Left colon (tissue), 2 donors: ENCODE measurements at regions not wholly inside any gene's neighbourhood (a gene's known extent, or its start where the extent isn't known, plus 50 kb on each side); places are given as distances from the start of the nearest gene placed in this dataset.
A peak's percentile ranks its signal among the peaks of the same experiment; 100 is the strongest.

ENCODE experiments used
- ATAC-seq: fragments of 200-7000 bp; cut with Tn5 transposase; one replicate; pipeline ENCODE4 v1.9.1; 2020; ENCODE audit warnings: mild to moderate bottlenecking, moderate library complexity
- DNase-seq, 2 donors: peaks; one replicate each; pipeline ENCODE4 v3.0.0-alpha.2; 2020
- intact Hi-C, 2 donors: fragments of 100-400 bp; cut with DNase I in 1 of 2; cut with micrococcal nuclease in 1 of 2; formaldehyde crosslinking; loops; one replicate each; pipeline versions ENCODE4 v1.11.2 to v1.14.0; 2022; cut with DNase I, micrococcal nuclease
- donor health status: DM: no; HTN: no; CAD: no.
- donor health status: DM: yes; HTN: yes; CAD: no.

DNA sequence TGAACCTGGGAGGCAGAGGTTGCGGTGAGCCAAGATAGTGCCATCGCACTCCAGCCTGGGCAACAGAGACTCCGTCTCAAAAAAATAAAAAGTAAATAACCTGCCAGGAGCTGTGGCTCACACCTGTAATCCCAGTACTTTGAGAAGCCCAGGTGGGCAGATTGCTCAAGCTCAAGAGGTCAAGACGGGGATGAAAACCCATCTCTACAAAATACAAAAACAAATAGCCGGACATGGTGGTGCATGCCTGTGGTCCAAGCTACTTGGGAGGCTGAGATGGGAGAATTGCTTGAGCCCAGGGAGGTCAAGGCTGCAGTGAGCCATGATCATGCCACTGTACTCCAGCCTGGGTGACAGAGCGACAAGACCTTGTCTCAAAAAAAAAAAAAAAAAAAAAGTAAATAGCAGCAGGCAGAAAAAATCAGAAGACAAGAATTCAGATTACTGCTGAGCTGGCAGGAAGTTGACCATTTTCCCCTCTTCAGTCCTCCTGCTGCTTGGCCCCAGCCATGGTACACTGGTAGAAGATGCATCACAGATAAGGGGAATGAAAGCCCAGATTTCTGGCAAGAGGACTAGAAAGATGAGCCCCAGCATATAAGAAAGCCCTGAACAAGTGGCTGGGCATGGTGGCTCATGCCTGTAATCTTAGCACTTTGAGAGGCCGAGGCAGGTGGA, 97.6 kb downstream of the TOMM20 start:
- ATAC-seq, result no peak
- intact Hi-C loops, result no loop called here
- DNase-seq, result peak in 1 of 2 donors; percentile 4

DNA sequence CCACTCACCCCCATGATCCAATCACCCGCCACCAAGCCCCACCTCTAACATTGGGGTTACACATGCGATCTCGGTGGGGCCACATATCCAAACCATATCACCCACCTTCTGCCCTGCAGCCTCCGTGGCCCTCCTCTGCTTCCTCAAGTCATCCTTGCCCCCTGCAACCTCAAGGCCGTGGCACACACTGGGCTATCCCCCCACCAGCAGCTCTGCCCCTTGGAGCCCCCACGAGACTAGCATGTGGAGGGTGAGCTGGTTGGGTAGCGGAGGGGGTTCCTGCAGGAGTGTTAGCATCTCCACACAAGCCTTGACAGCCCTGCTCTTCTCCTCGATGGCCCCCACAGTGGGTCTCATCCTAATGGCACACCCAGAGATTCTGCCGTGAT, 100.8 kb downstream of the TOMM20 start:
- intact Hi-C loops, result no loop called here
- DNase-seq (peak in 1 of 2 donors; percentile 18), ATAC-seq (no peak)

DNA sequence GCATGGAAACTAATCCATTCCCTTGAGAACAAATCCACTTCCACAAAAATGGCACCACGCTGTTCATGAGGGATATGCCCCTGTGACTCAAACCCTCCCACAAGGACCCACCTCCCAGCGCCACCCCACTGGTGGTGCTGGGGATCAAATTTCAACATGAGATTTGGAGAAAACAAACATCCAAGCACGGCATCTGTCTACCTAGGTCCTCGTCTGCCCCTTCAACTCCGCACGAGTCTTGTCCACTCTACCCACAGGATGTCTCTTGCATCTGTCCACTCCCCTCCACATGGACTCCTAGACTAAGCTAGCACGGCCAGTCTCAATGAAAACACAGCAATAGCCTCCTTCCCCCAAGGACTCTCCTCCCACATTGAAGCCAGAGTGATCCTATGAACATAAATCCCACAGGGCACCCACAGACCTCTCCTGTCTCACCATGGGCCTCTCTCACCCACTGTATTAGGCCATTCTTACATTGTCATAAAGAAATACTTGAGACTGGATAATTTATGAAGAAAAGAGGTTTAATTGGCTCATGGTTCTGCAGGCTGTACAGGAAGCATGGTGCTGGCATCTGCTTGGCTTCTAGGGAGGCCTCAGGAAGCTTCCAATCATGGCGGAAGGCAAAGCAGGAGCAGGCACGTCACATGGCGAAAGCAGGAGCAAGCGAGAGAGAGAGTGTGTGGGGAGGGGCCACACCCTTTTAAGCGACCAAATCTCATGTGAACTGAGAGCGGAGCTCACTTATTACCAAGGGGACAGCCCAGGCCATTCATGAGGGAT, 101.4 kb downstream of the TOMM20 start:
- intact Hi-C loops, result no loop called here
- DNase-seq (peak in 1 of 2 donors; percentile 12), ATAC-seq (no peak)

DNA sequence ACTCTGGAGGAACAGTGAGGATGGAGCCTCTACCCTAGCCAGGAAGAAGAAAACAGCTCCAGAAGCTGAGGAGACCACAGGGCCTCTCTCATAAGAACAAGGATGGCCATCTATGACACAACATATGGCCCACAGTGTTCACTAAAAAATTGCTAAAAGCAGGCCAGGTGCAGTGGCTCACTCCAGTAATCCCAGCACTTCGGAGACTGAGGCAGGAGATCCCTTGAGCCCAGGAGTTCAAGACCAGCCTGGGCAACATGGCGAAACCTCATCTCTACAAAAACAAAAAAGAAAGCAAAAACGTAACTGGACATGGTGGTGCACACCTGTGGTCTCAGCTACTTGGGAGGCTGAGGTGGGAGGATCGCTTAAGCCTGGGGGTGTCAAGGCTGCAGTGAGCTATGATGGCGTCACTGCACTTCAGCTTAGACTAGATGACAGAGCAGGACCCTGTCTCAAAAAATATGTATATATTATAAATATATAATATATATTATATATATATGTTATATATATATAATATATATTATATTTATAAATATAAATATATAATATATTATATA, 103.1 kb downstream of the TOMM20 start:
- peak in 1 of 2 donors; percentile 17 for DNase-seq
- ATAC-seq, result no peak
- intact Hi-C loops, result no loop called here

DNA sequence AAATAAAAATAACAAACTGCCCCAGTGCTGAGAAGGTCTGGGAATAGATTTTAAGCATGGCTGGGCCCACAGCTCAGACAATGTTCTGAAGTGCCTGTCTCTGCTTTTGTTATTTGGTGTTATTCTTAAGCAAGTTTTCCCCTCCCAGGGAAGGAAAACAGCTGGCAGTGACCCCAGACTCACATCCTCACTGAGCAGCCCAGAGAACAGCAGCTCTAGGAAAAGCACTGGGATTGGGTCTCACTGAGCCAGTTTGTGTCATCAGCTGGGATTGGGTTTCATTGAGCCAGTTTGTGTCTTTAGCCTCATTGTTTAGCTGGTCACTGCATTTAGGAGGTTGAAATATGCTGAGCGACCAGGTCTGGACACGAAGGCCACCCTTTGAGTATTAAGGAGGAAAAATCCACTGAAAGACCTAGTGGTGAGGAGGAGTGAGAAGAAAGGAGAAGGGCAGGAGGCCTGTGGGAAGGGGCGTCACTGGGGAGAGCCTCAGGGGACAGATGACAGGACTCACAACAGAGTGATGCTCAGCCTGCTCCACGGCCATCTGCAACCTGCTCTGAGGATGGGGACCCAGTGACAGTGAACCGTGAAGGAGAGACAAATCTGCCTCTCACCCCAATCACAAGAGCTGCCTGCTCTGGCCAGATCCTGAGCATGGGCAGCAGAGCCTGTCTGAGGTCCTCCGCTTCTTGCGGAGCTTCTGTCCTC, 103.8 kb downstream of the TOMM20 start:
- DNase-seq, result peak in 1 of 2 donors; percentile 16
- no peak for ATAC-seq
- intact Hi-C loops, result no loop called here

DNA sequence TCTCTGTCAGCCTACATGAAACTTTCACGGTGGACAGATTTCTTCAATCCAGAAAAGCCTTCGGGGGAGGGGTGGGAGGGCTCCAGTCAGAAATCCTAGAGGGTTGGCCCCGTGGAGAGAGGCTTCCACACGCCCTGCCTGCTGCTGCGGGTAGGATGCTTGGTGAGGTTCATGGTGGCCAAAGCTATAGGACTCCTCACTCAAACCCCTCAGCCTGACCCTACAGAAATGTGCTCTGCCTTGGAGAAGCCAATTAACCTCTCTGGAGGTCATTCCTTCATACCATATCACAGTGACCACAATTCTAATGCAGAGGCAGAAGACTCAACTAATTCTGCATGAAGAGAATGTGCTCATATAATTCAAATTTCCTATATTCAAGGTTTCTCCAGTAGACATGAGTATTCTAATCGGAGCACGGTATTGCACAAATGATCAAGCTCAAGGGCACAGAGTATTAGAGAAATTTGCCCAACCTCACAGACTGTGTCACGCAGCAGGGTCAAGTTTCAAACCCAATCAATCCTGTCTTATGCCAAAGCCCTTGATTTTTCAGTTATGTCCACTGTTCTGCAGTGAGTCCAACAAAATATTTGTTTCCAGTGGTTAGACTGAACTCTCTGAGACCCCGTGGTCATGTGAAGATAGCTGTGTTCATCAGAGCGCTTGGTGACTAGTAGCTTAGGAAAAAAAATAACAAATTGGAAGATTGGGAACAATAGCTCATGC, 104.8 kb downstream of the TOMM20 start:
- DNase-seq, result no peak
- intact Hi-C loops, result no loop called here

DNA sequence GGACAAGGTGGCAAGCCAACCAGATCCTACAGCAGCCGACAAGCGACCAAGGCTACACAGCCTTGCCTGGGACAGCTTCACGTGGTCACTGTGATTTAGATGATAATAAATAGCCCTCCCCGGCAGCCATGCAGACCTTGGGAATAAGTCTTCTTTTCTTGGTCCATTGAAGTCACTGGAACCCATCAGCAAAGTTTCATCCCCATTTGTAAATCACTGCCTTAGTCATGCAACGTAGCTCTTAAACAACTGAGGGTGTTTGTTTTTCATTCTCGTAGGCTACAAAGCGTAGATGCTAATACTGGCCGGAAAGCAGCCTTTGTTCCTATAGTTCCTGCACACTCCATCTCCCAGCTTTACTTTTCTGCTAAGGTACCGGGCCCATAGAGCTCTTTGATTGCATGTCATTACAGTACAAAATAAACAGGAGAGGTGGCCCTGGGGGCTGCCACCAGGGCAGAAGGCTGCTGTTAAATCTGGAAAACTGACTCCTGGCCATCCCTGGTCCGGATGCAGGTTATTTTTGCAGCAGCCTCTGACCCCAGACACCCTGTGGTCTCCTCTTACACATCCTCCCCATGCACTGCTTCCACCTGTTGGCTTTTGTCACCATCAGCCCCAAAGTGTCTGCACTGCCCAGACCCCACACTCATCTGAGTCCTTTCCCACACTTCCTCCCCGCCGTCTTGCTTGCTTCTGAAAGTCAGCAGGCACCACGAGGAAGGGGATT, 105.5 kb downstream of the TOMM20 start:
- intact Hi-C loops, result no loop called here
- DNase-seq (no peak), ATAC-seq (no peak)

More for the DNA sequence above, 104.8 kb downstream of the TOMM20 start:
- ATAC-seq, result no peak

DNA sequence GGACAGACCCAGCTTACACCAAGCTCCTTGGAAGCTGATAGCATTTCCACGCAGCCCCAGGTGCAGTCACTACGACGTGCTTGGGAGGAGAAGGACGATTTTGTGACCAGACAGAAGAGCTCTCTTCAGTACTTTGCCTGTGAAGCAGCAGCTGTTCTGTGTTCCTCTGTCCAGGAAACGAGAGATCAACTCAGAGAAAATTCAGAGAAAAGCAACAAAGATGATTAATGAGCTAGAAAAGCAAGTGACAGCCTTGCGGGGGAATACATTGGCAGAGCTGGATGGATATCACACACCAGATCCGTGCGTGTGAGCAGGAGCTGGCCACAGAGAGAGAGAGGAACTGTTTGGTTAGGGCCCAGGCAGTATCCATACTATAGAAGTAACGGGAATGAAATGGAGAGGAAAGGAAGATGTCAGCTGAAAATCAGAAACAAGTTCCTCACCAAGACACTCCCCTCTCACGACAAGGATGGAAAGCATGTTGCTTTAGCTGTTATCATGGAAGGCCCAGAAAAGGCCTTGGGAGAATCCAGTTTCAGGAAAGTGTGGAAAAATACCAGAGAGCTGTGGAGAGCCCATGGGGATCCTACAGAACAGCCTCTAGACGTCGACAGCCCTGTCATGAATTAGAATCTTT, 106.2 kb downstream of the TOMM20 start:
- peak; percentile 36 for ATAC-seq
- intact Hi-C loops, result no loop called here
- DNase-seq, result no peak

DNA sequence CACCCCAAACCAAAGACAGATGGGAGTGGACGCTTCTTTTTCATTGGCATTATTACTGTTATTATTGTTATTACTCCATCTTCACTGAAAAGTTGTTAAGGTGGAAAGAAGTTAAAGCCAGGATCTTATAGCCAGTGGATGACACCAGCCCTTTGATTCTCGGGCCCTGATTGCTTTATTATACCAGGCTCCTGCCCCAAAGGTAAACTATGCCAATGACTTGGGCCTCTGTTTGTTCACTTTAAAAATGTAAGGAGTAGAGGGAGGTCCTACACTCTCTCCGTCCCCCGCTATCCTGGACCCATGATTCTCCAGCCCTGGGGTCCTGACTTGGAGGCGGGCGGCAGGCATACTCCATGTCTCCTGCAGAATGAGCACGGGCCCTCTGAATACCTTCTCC, 106.8 kb downstream of the TOMM20 start:
- intact Hi-C loops, result no loop called here
- DNase-seq (no peak), ATAC-seq (peak; percentile 92)

DNA sequence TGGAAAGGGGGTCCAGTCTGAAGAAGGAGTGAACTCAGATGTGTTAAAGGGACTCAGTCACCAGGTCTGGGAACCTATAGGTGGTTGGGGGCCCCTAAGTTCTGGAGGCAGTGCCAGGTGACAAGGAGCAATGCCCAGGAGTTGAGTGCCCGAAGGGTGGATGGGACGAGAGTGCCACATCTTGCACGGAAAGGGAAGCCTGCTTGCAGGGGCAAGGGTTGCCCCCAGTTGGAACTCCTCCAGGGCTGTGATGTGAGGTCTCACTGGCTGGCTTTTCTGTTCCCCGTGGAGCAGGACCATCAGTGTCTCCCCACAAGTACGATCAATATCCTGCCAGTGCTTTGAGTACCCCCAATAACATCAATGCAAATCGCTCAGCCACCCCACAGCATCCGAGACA, 107.3 kb downstream of the TOMM20 start:
- DNase-seq (no peak), ATAC-seq (no peak)
- intact Hi-C loops, result no loop called here

DNA sequence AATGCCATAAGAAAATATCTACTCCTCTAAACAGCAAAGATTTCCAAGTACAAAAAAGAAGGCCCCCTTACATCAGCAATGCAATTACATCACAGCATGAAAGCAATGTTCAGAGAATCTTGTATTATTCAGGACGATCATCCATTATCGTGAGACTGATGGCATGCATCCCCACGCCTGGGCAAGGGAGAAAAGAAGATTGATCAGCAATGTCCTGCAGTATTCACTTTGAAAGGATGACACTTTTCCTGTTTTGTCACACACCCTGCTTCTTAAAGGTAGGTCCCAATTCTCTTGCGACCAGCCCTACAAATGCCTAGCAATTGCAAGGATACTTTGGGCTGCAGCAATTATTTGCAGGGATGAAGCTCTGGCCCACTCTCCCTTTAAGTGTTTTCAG, 108.7 kb downstream of the TOMM20 start:
- DNase-seq (no peak), ATAC-seq (no peak)
- intact Hi-C loops, result no loop called here

DNA sequence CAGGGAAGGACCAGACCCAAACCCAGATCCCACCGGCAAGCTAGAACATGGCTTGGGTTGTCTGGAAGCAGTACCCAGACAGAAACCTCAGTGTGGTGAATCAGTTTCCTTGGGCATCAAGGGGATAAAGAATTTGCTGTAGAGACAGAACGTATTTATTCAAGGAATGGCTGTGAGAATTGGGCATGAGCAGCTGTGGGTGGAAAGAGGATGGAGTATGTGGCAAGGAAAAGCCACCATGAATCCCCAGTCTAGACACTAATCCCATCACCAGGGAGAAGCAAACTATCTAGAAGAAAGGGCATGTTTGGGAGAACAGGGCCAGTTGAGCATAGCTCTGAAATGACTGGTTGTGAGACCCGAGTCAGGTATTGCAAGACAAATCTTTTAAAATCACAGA, 109.2 kb downstream of the TOMM20 start:
- ATAC-seq, result no peak
- no peak for DNase-seq
- intact Hi-C loops, result no loop called here

DNA sequence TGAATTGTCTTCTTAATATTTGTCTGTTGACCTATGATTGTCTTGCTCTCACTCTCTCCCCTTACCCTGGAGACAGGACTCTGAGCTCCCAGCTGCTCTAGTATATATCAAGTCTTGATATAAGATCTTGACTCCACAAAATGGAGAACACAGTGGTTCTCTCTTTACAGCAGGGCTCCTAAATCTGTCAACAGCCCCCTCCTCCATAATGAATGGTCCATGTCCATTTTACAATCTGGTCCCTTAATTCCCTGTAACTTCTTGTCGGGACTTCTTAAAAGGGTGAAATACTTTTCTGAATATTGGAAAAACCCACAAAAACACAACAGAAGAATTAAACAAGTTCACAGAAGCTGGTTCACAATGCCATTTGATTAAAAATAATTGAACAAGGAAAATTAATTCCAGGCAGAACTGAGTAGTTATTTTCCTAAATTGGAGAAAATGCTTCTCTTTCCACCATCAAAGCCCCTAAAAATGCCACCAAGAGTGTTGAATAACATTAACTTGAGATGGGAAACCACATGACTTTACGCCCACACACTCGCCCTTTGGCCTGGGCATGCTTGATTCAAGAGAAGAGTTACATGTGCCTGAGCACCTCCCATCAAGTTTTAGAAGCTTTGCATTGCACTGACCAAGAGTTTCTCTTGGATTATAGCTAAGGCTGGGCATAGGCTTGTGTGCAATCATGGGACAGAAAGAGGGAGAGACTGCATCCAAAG, 109.8 kb downstream of the TOMM20 start:
- DNase-seq (no peak), ATAC-seq (no peak)
- intact Hi-C loops, result no loop called here

DNA sequence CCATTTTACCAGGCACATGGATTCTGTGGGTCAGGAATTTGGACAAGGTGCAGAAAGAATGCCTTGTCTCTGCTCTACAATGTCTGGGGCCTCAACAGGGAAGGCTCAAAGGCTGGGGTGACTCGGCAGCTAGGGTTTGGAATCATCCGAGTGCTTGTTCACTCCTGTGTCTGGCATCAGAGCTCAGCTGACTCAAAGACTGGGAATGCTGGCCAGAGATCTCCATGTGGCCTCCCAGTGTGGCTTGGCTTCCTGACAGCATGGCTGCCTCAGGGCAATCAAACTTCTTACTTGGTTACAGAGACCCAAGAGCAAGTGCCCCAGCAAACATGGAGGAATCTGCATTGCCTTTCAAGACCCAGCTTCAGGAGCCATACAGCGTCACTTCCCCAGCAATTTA, 110.5 kb downstream of the TOMM20 start:
- intact Hi-C loops, result no loop called here
- no peak for ATAC-seq

DNA sequence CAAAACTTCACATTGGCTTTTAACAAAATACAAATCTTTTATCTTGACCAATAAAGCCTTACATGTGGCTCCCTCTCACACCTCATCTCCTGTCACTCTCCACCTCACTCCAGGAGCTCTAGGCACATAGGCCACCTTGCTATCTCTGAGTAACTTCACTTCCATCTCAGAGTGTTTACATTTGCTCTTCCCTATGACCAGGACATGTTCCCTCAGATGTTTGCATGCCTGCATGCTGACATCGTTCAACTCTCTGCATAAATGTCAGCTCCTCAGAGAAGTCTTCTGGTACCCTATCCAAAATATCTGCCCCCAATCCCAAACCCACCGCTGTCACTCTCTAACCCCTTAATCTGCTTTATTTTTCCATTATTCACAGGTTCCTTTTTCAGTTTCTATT, 110.9 kb downstream of the TOMM20 start:
- intact Hi-C loops, result no loop called here
- DNase-seq, result no peak
- ATAC-seq, result no peak

More for the DNA sequence above, 110.5 kb downstream of the TOMM20 start:
- no peak for DNase-seq

DNA sequence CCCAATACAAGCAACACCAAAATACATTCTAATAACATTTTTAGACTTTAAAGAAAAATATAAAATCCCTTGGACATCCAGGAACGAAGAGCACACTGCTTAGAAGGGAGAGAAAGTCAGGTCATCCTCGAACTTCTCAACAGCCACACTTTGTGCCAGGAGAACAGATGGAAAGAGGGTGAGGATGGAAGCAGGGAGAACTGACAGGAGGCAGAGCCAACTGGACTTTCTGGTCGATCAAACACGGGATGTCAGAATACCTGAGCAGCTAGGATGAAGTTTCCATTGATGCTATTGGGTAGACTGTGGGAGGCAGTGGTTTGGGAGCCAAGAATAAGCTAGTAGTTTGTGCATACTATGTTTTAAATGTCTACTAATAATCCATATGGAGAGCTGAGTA, 111.4 kb downstream of the TOMM20 start:
- no peak for DNase-seq
- ATAC-seq, result no peak
- intact Hi-C loops, result no loop called here

DNA sequence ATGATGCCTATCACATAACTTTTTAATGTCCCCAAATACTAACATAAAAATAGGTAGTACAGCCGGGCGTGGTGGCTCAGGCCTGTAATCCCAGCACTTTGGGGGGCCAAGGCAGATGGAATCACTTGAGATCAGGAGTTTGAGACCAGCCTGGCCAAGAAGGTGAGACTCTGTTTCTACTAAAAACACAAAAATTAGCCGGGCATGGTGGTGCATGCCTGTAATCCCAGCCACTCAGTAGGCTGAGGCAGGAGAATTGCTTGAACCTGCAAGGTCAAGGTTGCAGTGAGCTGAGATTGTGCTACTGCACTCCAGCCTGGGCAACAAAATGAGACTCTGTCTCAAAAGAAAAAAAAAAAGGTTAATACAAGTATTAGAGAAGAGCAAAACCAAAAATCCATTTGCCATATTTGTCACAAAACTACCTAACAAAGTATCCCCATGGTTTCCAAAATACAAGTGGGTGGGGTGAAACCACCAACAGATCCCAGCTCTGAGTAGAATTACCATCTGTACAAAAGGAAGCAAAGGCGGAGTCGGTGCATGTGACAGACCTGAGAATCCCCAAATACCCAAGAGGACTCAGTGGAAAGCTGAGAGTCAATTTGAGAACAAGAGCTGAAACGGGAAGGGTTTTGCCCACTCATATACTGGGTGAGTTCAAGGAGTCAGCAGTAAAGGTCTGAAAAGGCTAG, 113.2 kb downstream of the TOMM20 start:
- ATAC-seq (no peak), DNase-seq (no peak)
- intact Hi-C loops, result no loop called here
